ENCODE measurements at regions not wholly inside any gene's neighbourhood (a gene's known extent, or its start where the extent isn't known, plus 50 kb on each side); places are given as distances from the start of the nearest gene placed in this dataset.
"Not testable (repeated sequence)": the region's sequence is repeated elsewhere in the genome, so short reads cannot be mapped to it uniquely, and the experiment has no call there.

- no peak for DNase-seq
Observed at GRCh38 chr4:83213640-83214039, 71.0 kb downstream of the COQ2 start.

GRCh38 chr4:83212041-83212851 is 72.4 kb downstream of the COQ2 start:
- peak; percentile 43 for DNase-seq

GRCh38 chr4:83209419-83209818 is 75.2 kb downstream of the COQ2 start:
- DNase-seq = no peak

GRCh38 chr4:83208371-83209365 is 75.9 kb downstream of the COQ2 start:
- DNase-seq = no peak

- no peak for DNase-seq
Observed at GRCh38 chr4:83207497-83208101, 77.0 kb downstream of the COQ2 start.

- DNase-seq = no peak
Observed at GRCh38 chr4:83205760-83206159, 78.8 kb downstream of the COQ2 start.

- no peak for DNase-seq
Observed at GRCh38 chr4:83204731-83205130, 79.9 kb downstream of the COQ2 start.

- no peak for DNase-seq
Observed at GRCh38 chr4:83201761-83202160, 82.8 kb downstream of the COQ2 start.

GRCh38 chr4:83197555-83198235 is 83.2 kb upstream of the PLAC8 start:
- DNase-seq = no peak

- DNase-seq = no peak
Observed at GRCh38 chr4:83196921-83197320, 82.4 kb upstream of the PLAC8 start.

GRCh38 chr4:83195269-83195668 is 80.7 kb upstream of the PLAC8 start:
- DNase-seq = no peak

GRCh38 chr4:83194588-83194987 is 80.1 kb upstream of the PLAC8 start:
- not testable (repeated sequence) for DNase-seq

- DNase-seq = no peak
Observed at GRCh38 chr4:83192634-83193033, 78.1 kb upstream of the PLAC8 start.

- DNase-seq = no peak
Observed at GRCh38 chr4:83191026-83191425, 76.5 kb upstream of the PLAC8 start.

GRCh38 chr4:83189631-83190136 is 75.2 kb upstream of the PLAC8 start:
- no peak for DNase-seq

- DNase-seq = no peak
Observed at GRCh38 chr4:83180431-83180968, 66.0 kb upstream of the PLAC8 start.

- DNase-seq = no peak
Observed at GRCh38 chr4:83179205-83179604, 64.7 kb upstream of the PLAC8 start.

- no peak for DNase-seq
Observed at GRCh38 chr4:83178029-83178428, 63.5 kb upstream of the PLAC8 start.

GRCh38 chr4:83177182-83177581 is 62.7 kb upstream of the PLAC8 start:
- no peak for DNase-seq

GRCh38 chr4:83174844-83175414 is 60.4 kb upstream of the PLAC8 start:
- DNase-seq = no peak

- DNase-seq = no peak
Observed at GRCh38 chr4:83172371-83172770, 57.8 kb upstream of the PLAC8 start.

Data from stimulated activated CD8-positive, alpha-beta memory T cell treated with anti-CD3 and anti-CD28 coated beads, Interleukin-4, amount 100 ng/mL, for 48 hours (primary cell).